GM18517 (cell line): ENCODE measurements at regions not wholly inside any gene's neighbourhood (a gene's known extent, or its start where the extent isn't known, plus 50 kb on each side); places are given as distances from the start of the nearest gene placed in this dataset.

Experiments used
- ATAC-seq: cut with Tn5 transposase; IDR thresholded peaks from one replicate; pipeline ENCODE4 v1.9.1; 2021; ENCODE audit warnings: mild to moderate bottlenecking, moderate library complexity; ENCODE audit not compliant: unreplicated experiment

DNA sequence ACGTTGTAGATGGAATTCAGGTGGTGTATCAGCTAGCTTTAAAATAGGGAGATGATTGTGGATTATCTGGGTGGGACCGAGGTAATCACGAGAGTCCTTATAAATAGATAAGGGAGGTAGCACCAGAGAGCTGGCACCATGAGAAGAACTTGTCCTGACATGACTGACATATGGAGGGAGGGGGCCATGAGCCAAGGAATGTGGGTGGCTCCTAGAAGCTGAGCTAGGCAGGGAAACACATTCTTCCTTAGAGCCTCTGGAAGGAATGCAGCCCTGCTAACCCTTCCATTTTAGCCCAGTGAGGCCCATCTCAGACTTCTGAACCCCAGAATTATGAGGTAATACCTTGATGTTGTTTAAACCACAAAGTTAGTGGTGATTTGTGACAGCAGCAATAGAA, 321.1 kb upstream of the SULF2 start:
- ATAC-seq = no peak

GRCh38 chr20:48105526-48105925, 320.2 kb upstream of the SULF2 start:
- no peak for ATAC-seq

GRCh38 chr20:48102931-48103660, 317.8 kb upstream of the SULF2 start:
- no peak for ATAC-seq

DNA sequence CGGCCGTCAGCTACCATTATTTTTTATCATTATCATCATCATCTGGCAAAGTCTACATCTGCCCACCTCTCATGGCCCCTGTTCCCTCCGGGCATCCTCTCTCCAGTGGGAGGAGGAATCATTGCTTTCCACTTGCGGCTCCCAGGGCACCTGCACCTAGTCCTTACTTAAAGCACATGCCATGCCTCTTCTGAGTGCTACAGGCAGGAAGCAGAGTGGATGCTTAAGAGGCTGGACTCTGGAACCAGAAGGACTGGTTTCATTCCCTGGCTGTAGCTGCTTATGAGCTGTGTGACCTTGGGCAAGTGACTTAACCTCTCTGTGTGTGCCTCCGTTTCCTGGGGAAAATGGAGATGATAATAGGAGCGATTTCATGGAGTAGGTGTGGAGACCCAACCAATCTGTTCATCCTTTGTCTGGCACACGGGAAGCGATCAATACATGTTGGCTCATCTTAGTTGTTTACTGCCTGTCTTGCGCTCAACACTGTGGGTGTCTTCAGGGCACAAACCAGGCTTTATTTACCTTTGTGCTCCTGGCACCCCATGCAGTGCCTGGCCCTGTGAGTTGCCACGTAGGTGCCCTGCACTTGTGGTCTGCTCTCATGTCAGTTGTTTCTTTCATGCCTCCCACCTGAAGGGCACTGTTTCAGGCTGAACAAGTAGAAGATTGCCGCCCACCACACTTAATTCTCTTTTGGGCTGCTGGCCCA, 317.0 kb upstream of the SULF2 start:
- no peak for ATAC-seq

DNA sequence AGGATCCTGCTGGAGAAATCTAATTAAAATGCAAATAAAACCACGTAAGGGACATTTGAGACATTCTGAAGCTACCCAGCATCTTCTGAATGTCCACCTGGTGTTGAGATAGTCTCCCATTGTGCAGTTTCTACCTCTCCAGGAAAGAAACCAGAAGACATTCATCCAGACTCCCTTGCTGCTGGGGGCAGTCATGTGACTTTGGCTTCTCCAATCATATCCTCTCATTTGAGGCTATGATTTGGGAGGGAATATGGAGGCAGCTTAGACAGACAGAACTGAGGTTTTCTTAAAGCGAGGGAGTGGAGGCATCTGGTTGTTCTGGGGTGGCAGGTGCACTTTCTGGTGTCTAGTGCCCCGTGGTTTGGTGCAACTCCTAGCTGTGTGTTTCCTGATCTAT, 315.2 kb upstream of the SULF2 start:
- ATAC-seq = no peak

DNA sequence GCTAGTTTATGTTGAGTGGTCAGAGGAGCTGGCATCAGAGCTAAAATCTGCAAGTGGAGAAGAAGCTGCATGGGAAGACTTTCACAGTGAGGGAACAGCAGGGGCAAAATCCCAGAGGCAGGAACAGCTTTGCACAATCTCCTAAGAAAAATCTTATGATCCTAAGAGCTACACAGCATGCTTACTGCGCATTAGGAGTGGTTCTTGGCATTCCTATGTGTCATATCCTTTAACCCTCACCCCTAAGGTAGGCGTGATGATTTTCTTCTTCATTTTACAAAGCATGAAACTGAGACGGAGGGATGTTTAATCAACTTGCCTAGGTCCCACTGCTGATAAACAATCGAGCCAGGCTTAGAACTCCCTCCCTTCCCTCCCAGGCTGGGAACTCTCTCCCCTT, 313.6 kb upstream of the SULF2 start:
- no peak for ATAC-seq

DNA sequence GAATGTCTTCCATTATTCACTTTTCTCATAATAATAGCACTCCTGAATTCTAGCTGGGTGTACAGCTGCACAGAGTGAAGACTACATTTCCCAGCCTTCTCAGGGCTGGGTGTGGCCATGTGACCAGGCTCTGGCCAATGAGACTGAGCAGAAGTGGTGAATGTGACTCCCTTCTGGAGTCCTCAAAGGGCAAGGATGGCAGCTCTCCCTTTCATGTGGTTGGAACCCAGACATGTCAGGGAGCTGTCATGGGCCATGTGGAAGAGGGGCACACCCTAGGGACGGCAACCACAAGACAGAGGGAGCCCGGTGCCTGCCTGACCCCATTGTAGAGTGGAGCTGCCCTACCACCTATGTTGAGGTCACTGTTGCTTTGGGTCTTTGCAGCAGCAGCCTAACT, 312.8 kb upstream of the SULF2 start:
- no peak for ATAC-seq

- no peak for ATAC-seq
These were observed 311.9 kb upstream of the SULF2 start for GRCh38 chr20:48096957-48097890.

- no peak for ATAC-seq
These were observed 311.1 kb upstream of the SULF2 start for GRCh38 chr20:48096212-48096875.

GRCh38 chr20:48094944-48095343, 309.7 kb upstream of the SULF2 start:
- no peak for ATAC-seq

GRCh38 chr20:48094196-48094749, 309.0 kb upstream of the SULF2 start:
- ATAC-seq = no peak

DNA sequence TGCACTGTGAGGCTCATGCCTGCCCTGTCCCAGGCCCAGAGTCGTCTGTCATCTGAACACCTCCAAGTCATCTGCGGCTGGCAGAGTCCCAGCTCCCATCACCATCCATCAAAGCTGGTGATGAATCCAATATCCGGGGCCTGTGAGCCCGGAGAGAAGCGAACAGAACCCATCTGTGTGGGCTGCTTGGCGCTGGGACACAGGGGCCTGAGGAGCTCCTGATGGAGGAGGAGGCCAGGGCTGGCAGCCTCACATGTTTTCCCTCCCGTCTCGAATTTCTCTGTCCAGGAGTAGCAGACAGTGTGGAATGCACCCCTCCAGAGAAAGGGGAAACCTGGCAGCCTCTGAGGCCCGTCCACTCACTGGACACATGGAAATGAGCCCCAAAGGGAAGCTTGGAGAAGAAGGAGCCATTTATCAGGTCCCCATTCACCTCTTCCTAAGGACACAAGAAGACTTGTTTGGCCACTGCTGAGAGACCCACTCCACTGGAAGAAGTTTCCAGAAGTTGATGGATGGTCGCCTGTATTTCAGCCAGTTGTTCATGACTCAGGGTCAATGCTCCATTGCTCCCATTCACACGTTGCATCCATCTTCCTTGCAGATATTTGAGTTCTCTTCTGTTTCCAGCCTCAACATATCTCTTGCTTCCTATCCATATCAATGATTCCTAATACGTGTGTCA, 307.5 kb upstream of the SULF2 start:
- ATAC-seq = no peak

DNA sequence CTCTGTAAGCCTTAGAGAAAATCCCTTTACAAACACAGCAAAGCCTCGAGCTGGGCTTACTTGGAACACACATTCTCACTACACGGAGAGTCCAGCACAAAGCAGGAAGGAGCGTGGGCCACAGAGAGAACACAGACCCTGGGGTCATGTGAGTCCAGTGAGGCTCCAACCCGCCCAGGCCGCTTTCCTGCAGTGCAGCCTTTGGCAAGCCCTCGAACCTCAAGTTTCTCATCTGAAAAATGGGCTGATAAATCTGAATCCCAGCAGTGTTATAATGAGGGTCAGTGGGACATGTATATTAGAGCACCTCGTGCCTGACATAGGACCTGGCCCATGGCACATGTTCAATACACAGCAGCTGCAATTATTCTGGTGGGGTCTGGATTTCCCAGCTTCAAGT, 305.5 kb upstream of the SULF2 start:
- ATAC-seq = no peak

DNA sequence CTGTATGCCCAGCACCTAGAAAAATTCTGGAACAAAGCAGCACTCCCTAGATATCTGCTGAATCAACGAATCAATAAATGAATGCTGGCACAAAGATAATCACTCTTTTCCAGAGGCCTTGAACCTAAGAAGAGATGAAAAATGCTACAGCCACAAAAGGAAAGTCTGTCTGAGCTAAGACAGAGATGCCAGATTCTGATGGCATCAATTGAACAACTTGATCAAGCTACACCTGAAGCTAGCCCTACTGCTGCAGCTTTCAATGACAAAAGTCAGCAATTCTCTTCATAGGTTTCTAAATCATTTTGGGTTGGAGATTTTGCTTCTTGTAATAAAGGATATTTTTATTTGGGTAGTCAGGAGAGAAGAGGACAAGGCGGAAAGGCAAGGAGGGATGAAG, 305.0 kb upstream of the SULF2 start:
- ATAC-seq = no peak

GRCh38 chr20:48080583-48080982, 295.3 kb upstream of the SULF2 start:
- no peak for ATAC-seq

DNA sequence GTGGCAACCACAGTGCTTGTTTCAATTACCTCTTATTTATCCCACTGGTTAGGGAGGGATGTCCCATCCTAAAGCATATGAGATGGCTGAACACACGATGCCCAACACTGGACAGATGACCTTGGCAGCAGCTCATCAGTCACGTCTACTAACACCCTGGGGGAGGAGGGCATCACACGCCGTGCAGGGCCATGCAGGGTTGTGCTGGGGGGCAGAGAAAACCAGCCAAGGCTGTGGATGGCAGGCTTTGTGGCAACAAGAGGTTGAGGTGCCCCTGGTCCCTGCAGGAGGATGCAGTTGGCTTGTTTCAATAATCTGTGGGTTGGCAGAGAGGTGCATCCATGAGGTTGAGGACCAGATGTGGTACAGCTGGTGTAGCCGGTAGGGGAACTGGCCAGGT, 293.7 kb upstream of the SULF2 start:
- ATAC-seq = no peak

- no peak for ATAC-seq
These were observed 291.5 kb upstream of the SULF2 start for GRCh38 chr20:48076747-48077146.

- ATAC-seq = no peak
These were observed 291.0 kb upstream of the SULF2 start for GRCh38 chr20:48076247-48076646.

GRCh38 chr20:48075591-48076174, 290.4 kb upstream of the SULF2 start:
- no peak for ATAC-seq
